Frontal cortex (tissue), 3 donors: ENCODE measurements at regions not wholly inside any gene's neighbourhood (a gene's known extent, or its start where the extent isn't known, plus 50 kb on each side); places are given as distances from the start of the nearest gene placed in this dataset.

Experiments
- DNase-seq, 2 donors: peaks; one replicate each; pipeline ENCODE4 v3.0.0; 2012; ENCODE audit warnings: low spot score in 2 of 2
- FAIRE-seq: peaks from 2 replicates; lab custom pipeline; 2012; peaks lifted over from hg19 to GRCh38; lab: Jason Lieb, UNC
- donor health status: control.
- donor health status: control.
- donor health status: control.

DNA sequence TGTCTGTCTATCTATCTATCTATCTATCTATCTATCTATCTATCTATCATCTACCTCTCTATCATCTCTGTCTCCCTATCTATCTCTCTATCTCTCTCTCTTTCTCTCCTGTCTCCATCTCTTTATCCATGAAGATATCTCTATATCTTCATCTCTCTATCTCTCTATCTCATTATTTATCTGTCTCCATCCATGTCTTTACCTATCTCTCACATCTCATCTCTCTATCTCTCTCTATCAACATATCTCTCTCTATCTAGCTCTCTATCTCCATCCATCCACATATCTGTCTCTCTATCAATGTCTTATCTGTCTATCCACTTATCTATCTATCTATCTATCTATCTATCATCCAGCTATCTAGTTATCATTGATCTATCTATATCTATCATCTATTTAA, 292.1 kb upstream of the IRX2 start:
- DNase-seq (no peak), FAIRE-seq (no peak)

DNA sequence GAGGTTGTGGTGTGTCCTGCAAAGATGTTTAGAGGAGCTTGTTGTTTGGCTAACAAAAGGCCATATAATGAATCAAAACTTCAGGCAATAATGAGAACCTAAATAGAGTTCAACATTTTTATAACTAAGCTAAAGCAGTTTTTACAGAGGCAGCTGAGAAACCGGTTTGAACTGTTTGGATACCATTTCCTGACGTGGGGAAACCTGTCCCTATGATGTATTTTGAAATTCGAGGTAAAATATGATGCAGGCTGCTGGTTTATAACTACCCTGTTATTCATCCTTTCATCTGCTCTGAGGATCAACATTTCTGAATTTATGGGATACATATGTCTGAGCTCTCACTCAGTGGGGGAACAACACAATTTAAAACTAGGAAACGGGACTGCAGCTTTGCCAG, 289.5 kb upstream of the IRX2 start:
- DNase-seq (no peak), FAIRE-seq (no peak)

DNA sequence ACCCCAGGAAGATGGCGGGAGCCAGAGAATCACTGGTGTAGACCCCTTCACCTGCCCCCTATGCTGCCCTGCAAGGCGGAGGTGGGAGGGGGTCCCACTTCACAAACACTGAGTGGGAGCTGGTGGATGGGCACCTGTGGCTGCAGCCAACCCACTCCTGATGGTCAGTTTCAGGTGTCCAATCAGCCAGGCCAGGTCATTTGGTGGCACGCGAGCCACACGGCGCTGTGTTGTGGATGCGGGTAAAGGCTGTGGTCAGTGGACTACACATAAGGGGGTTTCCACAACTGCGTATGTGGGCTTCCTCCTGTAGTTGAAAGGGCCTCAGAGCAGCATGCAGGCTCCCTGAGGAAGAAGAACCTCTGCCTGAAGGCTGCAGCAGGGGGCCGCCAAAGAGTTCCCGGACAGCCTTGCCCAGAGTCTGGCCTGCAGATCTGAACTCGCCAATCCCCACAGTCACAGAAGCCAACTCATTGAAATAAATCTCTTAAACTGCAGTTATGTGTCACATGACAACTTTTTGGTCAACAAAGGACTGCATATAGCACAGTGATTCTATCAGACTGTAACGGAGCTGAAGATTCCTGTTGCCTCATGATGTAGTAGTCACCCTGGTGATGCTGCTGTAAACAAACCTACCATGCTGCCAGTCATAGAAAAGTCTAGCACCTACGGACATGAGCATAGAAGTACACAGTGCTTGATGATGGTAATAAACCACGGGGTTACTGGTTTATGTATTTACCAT, 284.7 kb upstream of the IRX2 start:
- DNase-seq, result no peak
- no peak for FAIRE-seq

DNA sequence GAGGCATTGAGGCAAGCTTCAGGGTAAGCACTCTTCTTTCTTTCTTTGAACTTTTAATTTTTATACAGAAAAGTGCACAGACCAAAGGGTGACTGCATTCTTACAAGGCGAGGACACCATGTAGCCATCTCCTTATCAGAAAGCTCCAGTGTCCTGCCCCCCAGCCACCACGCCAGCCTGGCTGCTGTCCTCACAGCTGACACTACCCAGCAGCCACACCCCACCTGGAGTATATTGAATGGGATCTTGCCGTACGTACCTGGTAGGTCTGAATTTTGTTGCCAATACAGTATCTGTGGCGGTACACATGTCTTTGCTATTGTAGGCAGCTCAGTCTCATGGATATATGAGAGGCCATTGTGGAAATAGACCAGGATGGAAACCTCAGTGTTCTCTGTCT, 284.0 kb upstream of the IRX2 start:
- no peak for DNase-seq
- no peak for FAIRE-seq

DNA sequence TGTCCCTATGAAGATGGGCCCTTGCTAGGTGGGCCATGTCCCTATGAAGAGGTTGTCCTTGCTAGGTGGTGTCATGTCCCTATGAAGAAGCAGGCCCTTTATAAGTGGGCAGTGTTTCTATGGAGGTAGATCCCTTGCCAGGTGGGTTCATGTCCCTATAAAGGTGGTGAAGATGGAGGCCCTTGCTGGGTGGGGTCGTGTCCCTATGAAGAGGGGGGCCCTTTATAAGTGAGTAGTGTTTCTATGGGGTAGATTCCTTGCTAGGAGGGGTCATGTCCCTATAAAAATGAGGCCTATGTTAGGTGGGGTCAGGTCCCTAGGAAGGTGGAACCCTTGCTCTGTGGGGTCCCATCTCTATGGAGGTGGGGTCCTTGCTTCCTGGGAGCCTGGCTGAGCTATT, 283.4 kb upstream of the IRX2 start:
- FAIRE-seq, result no peak
- DNase-seq, result no peak

DNA sequence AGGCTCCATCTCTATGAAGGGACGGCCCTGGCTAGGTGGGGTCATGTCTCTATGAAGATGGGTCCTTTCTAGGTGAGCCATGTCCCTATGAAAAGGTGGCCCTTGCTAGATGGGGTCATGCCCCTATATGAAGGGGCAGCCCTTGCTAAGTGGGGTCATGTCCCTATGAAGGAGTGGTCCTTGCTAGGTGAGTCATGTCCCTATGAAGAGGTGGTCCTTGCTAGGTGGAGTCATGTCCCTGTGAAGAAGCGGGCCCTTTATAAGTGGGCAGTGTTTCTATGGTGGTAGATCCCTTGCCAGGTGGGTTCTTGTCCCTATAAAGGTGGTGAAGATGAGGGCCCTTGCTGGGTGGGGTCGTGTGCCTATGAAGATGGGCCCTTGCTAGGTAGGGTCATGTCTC, 283.0 kb upstream of the IRX2 start:
- FAIRE-seq (no peak), DNase-seq (no peak)

DNA sequence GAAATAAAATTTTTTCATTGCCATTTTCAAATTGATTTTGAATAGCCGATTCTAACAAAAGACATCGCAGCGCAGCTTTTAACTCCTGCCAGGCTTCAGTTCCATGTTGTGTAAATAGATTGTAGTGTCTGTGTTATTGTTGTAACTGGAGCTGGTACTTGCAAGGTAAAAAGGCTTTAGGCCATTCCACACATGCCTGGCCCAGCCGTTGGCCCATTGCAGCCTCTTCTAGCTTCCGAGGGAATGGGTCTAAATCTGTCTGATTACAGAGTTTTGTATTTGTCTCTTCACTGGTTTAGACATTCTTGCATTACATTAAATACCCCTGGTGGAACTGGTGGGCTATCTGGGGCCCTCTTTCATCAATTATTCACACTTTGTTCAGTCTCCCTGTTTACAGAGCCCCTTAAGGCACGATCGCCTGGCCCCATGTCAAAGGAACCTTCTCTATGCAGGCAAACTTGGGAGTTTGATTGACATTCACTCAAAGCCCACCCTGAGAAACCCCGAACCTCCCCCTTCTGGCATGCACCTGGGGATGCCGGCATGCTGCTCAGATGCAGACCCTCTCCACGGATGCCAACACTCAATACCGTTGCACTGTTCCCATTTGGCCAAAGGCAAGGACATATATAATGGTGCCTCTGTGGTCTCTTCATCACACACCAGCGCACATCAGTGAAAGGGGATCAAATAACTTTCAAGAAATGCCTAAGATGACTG, 281.7 kb upstream of the IRX2 start:
- no peak for FAIRE-seq
- DNase-seq, result no peak

DNA sequence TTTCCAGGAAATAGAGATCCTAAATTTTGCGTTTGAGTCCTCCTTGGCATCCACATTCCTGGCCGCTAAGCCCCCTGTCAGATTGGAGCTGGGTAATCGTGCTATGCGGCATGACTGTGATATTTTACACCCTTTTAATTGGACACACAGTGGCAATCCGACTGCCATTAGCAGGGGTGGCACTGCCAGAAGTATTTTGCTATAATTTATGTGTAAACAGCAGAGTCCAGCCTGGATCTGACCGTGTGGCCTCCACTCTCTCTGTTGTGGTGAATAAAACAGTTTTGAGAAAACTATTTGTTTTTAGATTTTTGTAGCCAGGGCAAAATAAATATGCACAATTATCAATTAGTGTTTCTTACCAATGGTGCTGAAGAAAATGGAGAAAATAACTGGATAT, 281.0 kb upstream of the IRX2 start:
- DNase-seq (no peak), FAIRE-seq (no peak)

DNA sequence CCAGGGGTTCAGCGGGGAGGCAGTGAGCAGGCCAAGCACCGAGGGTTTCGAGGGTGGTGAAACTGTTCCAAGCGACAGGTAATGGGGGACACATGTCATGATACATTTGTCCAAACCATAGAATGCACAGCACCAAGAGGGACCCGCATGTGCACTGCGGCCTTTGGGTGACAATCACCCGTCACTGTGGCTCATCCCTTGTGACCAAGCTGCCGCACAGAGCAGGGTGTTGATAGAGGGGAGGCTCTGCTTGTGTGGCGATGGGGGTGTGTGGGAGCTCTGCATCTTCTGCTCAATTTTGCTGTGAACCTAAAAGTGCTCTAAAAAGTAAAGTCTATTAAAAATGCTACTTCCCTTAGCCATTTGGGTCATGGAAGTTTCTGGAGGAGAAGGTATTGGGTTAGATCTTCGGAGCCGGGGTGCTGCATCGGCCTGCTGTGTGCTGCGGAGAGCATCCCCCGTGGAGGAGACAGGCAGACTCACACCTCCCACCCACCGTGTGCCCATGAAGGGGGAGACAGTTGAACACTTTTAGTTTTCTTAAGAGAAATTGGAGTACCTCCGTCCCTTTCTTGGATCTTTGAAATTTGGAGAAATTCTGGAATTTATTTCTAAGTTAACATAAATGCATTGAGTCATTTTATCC, 280.4 kb upstream of the IRX2 start:
- DNase-seq (no peak), FAIRE-seq (no peak)

DNA sequence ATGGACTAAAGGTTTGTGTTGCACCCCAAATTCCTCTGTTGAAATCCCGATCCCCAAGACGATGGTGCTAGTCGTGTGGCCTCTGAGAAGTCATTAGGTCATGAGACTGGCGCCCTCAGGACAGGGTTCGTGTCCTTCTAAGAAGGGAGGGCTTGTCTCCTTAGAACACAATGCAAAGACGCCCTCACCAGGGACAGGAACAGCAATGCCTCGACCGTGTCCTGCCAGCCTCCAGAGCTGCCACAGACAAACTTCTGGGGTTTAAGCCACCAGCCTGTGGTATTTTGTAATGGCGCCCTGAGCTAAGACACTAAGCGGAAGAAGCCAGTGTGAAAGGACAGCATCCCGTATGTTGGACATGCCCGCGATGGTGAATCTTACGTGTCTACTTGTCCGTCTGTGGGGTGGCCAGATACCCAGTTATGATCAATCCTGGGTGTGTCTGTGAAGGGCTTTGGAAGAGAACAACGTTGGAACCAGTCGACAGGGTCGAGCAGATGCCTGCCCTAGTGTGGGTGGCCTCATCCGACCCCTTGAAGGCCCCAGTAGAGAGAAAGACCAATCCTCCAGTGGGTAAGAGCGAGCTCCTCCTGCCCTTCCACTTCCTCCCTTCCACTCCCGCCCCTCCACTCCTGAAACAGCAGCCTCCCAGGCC, 279.2 kb upstream of the IRX2 start:
- FAIRE-seq, result no peak
- DNase-seq, result no peak

DNA sequence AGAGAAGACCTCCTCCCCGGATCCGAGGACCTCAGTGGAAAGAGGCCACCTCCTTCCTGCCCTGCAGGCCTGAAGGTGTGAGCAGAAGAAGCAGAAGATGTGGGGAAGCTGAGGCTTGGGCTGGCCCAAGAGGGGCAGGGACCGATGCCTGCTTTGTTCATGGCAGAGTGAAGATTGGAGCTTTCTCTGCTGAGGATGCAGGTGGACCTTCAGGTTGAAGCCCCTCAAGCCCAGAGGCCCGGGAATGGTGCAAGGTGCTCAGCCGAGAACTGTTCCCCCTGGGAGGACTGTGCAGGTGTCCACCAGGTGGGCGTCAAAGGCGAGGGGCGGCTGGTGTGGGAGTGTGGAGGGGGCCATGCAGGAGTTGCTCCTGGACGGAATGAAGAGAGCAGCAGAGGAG, 277.9 kb upstream of the IRX2 start:
- DNase-seq (no peak), FAIRE-seq (no peak)

DNA sequence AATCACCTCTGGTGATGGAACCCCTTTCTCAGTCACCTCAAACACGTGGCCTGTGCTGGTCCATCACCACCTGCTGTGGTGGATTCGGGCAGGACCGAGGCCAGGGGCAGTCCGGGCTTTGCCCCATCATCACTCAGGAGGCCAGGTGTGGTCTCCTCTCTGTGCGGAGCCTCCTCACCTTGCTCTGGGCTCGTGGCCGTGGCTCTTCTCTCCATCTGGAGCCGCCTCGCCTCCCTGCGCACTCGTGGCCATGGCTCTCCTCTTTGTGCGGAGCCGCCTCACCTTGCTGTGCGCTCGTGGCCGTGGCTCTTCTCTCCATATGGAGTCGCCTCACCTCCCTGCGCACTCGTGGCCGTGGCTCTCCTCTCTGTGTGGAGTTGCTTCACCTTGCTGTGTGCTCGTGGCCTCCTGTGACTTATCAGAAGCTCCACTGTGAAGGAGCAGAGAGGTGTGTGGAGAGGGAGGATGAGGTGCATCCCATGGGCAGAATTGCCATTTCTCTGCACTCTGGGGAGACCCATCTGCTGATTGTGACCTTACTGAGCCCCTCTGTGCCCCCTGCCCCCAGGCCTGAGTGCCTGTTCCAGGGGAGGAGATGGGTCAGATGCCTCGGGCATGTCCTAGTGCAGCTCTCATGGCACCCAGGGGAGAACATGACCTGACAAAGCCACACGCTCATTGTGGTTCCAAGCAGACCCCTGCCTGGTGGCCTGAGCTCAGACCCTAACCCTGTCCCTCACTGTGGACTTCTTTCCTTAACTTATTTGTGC, 276.6 kb upstream of the IRX2 start:
- DNase-seq, result no peak
- no peak for FAIRE-seq

DNA sequence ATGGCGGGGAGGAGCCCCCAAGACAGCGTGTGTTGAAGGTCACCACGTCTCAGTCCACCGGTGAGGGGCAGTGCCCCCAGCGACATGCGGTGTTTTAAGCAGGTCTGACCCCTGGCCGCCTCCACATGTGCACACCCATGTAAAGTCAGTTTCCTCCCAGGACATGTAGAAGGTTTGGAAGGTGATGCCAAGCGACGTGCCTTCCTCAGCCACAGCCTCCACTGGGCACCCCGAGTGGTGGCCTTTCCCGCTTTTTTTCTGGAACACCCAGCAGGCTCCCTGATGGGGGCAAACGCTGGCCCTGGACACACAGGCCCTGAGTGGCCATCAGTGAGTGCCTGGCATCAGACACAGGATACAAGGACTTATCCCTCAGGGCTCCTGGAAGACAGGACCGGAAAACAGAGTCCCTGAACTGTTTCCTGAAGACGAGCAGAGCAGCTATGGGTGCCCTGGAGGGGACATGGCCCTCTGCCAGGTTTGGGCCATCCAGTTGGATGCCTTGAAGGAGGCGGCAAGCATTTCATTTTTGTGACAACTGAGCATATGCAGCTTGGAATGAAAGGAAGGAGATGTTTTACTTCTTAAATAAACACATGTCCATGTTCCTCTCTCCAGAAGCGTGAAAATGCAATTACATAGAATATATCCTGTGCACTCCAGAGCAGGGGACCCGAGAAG, 275.8 kb upstream of the IRX2 start:
- FAIRE-seq (no peak), DNase-seq (no peak)

DNA sequence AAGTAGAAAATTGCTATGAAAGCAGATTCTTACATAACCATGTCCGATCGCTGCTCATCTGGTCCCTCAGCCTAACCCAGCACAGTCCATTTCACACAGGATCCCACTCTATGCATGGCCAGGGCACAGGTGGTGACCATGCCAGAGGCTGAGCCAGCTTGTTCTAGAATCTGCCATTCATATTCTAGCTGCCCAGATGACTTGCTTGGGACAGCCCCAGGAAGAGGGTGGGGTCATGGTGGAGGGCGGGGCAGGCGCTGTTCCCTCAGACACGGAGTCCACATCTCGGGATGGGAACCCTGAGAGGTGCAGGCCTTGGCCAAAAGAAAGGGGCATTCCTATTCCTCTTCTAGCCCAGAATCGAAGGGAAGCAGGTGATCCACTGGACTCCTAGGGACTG, 275.2 kb upstream of the IRX2 start:
- FAIRE-seq (no peak), DNase-seq (no peak)

DNA sequence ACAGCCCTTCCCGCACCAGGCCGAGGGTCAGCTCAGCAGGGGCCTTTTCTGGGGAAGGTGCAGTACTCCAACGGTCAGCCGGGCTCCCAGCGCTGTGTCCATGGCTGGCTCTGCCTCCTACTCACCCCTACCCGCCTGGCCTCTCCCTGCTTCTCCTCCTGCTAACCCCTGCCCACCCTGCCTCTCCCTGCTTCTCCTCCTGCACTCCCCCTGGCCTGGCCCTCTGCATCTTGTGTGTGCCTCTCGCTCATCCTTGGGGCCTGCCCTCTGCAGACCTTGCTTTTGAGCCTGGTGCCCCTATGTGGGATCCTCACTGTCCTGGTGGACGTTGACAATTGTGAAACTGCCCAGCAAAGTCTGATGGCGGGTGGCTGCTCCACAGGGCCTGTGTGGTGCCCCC, 274.6 kb upstream of the IRX2 start:
- FAIRE-seq (no peak), DNase-seq (no peak)

DNA sequence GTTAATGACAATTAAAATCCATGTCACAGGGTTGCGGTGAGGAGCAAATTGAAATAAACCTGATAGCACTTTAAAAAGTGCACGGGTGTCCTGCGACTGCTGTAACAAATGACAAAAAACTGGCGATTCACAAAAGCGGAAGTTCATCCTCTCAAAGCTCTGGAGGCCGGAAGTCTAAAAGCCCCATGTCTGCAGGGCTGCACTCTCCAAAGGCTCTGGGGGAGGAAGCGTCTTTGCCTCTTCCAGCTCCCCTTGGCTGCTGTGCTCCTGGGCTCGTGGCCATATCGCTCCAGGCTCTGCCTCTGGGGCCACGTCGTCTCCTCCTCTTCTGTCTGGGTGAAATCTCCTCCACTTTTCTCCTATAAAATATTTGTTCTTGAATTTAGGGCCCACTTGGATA, 273.9 kb upstream of the IRX2 start:
- FAIRE-seq (no peak), DNase-seq (no peak)

DNA sequence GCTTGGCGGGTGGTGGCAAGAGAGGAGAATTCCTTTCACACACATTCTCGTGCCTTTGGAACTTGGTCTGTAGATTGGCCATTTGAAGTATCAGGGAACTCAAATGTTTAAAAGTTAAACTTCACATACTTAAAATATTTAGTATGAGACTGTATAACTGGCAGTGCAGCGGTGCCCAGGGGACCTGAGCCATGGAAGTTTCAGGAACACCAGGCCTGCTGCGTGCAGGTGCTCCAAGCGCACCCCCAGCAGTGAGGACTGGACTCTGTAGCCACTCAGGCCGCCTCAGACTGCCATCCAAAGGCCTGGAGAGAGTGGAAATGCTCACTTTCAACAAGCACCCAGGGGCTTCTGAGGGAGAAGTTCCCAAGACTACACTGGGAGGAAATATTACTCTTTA, 273.5 kb upstream of the IRX2 start:
- DNase-seq, result no peak
- FAIRE-seq, result no peak

DNA sequence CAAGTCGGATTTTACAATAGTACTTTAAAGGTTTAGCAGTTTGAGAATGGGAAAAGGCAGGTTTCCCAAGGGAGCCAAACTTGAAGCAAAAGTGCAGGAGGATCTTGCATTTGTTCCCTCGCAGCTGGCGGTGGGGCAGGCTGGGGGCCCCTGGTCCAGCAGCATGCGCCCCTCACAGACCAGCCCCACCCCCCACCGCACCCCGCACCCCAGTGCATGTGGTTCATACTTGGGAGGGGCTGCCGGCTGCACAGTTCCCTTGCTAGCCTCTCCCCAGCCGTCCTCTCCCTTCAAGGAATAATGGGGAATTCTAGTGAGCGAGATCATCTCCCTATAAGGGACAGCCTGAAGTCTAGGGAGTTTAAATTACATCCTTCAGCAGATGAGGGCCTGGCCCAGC, 273.1 kb upstream of the IRX2 start:
- FAIRE-seq, result no peak

DNA sequence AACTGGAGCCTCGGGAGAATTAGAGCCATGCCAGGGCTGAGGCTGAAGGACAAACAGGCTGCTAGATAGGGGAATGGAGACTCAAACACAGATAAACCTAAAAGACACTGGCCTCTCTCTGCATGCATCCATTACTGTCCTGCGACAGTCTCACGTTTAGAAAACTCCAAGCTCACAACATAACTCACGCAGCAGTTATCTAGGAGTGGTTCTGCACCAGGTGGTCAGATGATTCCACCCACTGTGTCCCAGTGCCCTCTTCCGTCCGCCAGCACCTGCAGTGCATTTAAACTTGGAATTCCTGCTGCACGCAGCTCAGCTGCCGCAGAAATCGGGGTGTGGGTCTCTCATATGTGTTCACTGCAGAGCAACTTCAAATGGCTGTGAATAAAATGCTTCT, 272.6 kb upstream of the IRX2 start:
- DNase-seq (no peak), FAIRE-seq (no peak)

More for the DNA sequence above, 273.1 kb upstream of the IRX2 start:
- DNase-seq, result no peak

DNA sequence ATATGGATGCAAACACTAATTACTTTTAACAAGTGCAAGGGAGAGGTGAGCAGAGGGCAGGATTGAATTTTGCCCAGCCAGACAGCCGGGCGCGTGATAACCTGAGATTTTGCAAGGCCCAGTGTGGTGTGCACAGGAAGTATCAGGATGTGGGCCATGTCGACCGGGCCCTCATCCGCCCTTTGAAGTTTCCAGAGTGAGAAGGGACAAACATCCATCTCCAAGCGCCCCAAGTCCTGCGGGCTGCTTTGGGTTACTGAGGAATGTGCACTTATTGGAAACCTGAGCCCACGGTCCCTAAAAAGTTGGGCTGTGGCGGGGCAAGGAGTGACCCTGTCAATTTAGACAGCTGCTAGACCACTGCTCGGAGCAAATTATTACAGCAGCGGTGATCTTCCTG, 272.2 kb upstream of the IRX2 start:
- FAIRE-seq (no peak), DNase-seq (no peak)
